WTC11 (cell line): ENCODE measurements at regions not wholly inside any gene's neighbourhood (a gene's known extent, or its start where the extent isn't known, plus 50 kb on each side); places are given as distances from the start of the nearest gene placed in this dataset.

Source experiments
- ATAC-seq: fragments of 200-7000 bp; cut with Tn5 transposase; 2 replicates; pipeline ENCODE4 v1.10.0; 2021; ENCODE audit warnings: mild to moderate bottlenecking, moderate library complexity
- CTCF ChIA-PET: fragments of 300-600 bp; sonication (Branson Sonifier 250); formaldehyde crosslinking; loops from one replicate; lab custom pipeline; 2021; ENCODE audit warnings: antibody characterized with exemption; lab: Charles Lee
- POLR2A ChIA-PET: fragments of 350-600 bp; sonication (Branson Sonifier 250); formaldehyde crosslinking; loops from one replicate; lab custom pipeline; 2021; ENCODE audit warnings: antibody characterized with exemption; lab: Charles Lee
- DNase-seq: peaks from one replicate; pipeline ENCODE4 v3.0.0; 2021; ENCODE audit warnings: low spot score
- H3K27ac Mint-ChIP-seq: 2 replicates; pipeline ENCODE4 v1.8.0; 2021; ENCODE audit warnings: mixed read lengths
- H3K27me3 Mint-ChIP-seq: 2 replicates; pipeline ENCODE4 v1.8.0; 2021; ENCODE audit warnings: low read depth, mild to moderate bottlenecking, moderate library complexity, mixed read lengths
- H3K36me3 Mint-ChIP-seq: 2 replicates; pipeline ENCODE4 v1.8.0; 2021; ENCODE audit warnings: mixed read lengths
- H3K4me1 Mint-ChIP-seq: 2 replicates; pipeline ENCODE4 v1.8.0; 2022; ENCODE audit warnings: mixed read lengths
- H3K4me3 Mint-ChIP-seq: 2 replicates; pipeline ENCODE4 v1.8.0; 2021; ENCODE audit warnings: mild to moderate bottlenecking, moderate library complexity, mixed read lengths
- H3K9me3 Mint-ChIP-seq: 2 replicates; pipeline ENCODE4 v1.8.0; 2021; ENCODE audit warnings: mixed read lengths
- ATF3 ChIP-seq: sonication (generic); formaldehyde crosslinking; conservative IDR thresholded peaks from 2 replicates; pipeline ENCODE4 v1.8.1; 2022; ENCODE audit warnings: mild to moderate bottlenecking, missing genetic modification reagents
- E2F4 ChIP-seq: sonication (generic); formaldehyde crosslinking; IDR thresholded peaks from 2 replicates; pipeline ENCODE4 v1.8.1; 2022; ENCODE audit warnings: low read depth, mild to moderate bottlenecking, moderate library complexity, missing genetic modification reagents, borderline replicate concordance
- EMX1 ChIP-seq: fragments of 250-450 bp; sonication (Bioruptor Pico); IDR thresholded peaks from 2 replicates; pipeline ENCODE4 v1.8.0; 2021; ENCODE audit warnings: mild to moderate bottlenecking
- ESRRA ChIP-seq: sonication (generic); formaldehyde crosslinking; IDR thresholded peaks from 2 replicates; pipeline ENCODE4 v1.8.1; 2022; ENCODE audit warnings: mild to moderate bottlenecking, missing genetic modification reagents, borderline replicate concordance
- ETV6 ChIP-seq: sonication (generic); formaldehyde crosslinking; IDR thresholded peaks from 2 replicates; pipeline ENCODE4 v1.8.1; 2022; ENCODE audit warnings: mild to moderate bottlenecking, missing genetic modification reagents
- FOXK1 ChIP-seq: sonication (generic); formaldehyde crosslinking; IDR thresholded peaks from 2 replicates; pipeline ENCODE4 v1.8.0; 2022; ENCODE audit warnings: mild to moderate bottlenecking, moderate library complexity, missing genetic modification reagents
- FOXP4 ChIP-seq: sonication (generic); formaldehyde crosslinking; IDR thresholded peaks from 2 replicates; pipeline ENCODE4 v1.8.0; 2022; ENCODE audit warnings: mild to moderate bottlenecking, missing genetic modification reagents
- GABPB1 ChIP-seq: sonication (generic); formaldehyde crosslinking; IDR thresholded peaks from 2 replicates; pipeline ENCODE4 v1.8.1; 2023; ENCODE audit warnings: mild to moderate bottlenecking, missing genetic modification reagents
- GTF2I ChIP-seq: fragments of 250-450 bp; sonication (Bioruptor Pico); conservative IDR thresholded peaks from 2 replicates; pipeline ENCODE4 v1.4.0; 2021; ENCODE audit warnings: mild to moderate bottlenecking
- HMGA2 ChIP-seq: fragments of 250-450 bp; sonication (Bioruptor Pico); IDR thresholded peaks from 2 replicates; pipeline ENCODE4 v1.4.0; 2021; ENCODE audit warnings: mild to moderate bottlenecking, moderate library complexity
- NFATC4 ChIP-seq: fragments of 250-450 bp; sonication (Bioruptor Pico); IDR thresholded peaks from 2 replicates; pipeline ENCODE4 v1.9.0; 2021; ENCODE audit warnings: mild to moderate bottlenecking
- NFE2L1 ChIP-seq: sonication (generic); formaldehyde crosslinking; IDR thresholded peaks from 2 replicates; pipeline ENCODE4 v1.8.1; 2023; ENCODE audit warnings: missing genetic modification reagents
- NR1H2 ChIP-seq: sonication (generic); formaldehyde crosslinking; IDR thresholded peaks from 2 replicates; pipeline ENCODE4 v1.9.0; 2021; ENCODE audit warnings: mild to moderate bottlenecking, moderate library complexity, missing genetic modification reagents
- NR2C2 ChIP-seq: sonication (generic); formaldehyde crosslinking; IDR thresholded peaks from 2 replicates; pipeline ENCODE4 v1.8.0; 2022; ENCODE audit warnings: mild to moderate bottlenecking, missing genetic modification reagents
- OVOL2 ChIP-seq: fragments of 250-450 bp; sonication (Bioruptor Pico); IDR thresholded peaks from 2 replicates; pipeline ENCODE4 v1.9.0; 2021; ENCODE audit warnings: mild to moderate bottlenecking, borderline replicate concordance
- PRRX2 ChIP-seq: fragments of 250-450 bp; sonication (Bioruptor Pico); IDR thresholded peaks from 2 replicates; pipeline ENCODE4 v1.8.0; 2021; ENCODE audit warnings: mild to moderate bottlenecking
- SMAD3 ChIP-seq: sonication (generic); formaldehyde crosslinking; IDR thresholded peaks from 2 replicates; pipeline ENCODE4 v1.8.0; 2022; ENCODE audit warnings: missing genetic modification reagents, mild to moderate bottlenecking, borderline replicate concordance
- ZNF219 ChIP-seq: sonication (generic); formaldehyde crosslinking; IDR thresholded peaks from 2 replicates; pipeline ENCODE4 v1.8.0; 2023; ENCODE audit warnings: missing genetic modification reagents, mild to moderate bottlenecking, borderline replicate concordance
- ZNF423 ChIP-seq: fragments of 250-450 bp; sonication (Bioruptor Pico); IDR thresholded peaks from 2 replicates; pipeline ENCODE4 v2.1.2; 2022; ENCODE audit warnings: mild to moderate bottlenecking, moderate library complexity
- ZSCAN18 ChIP-seq: fragments of 250-450 bp; sonication (Bioruptor Pico); IDR thresholded peaks from 2 replicates; pipeline ENCODE4 v2.1.2; 2022; ENCODE audit warnings: mild to moderate bottlenecking, moderate library complexity
- TF ChIP-seq, protein P1 (sequence below): sonication (generic); formaldehyde crosslinking; IDR thresholded peaks from 2 replicates; pipeline ENCODE4 v1.8.1; 2022; ENCODE audit warnings: low read depth, missing genetic modification reagents, borderline replicate concordance
- TF ChIP-seq, protein P2 (sequence below): sonication (generic); formaldehyde crosslinking; IDR thresholded peaks from 2 replicates; pipeline ENCODE4 v1.8.1; 2022; ENCODE audit warnings: missing genetic modification reagents, borderline replicate concordance
- TF ChIP-seq, protein P3 (sequence below): sonication (generic); formaldehyde crosslinking; conservative IDR thresholded peaks from 2 replicates; pipeline ENCODE4 v1.8.1; 2023; ENCODE audit warnings: mild to moderate bottlenecking, low read depth, missing genetic modification reagents, moderate library complexity

- TF ChIP-seq, protein P1, sequence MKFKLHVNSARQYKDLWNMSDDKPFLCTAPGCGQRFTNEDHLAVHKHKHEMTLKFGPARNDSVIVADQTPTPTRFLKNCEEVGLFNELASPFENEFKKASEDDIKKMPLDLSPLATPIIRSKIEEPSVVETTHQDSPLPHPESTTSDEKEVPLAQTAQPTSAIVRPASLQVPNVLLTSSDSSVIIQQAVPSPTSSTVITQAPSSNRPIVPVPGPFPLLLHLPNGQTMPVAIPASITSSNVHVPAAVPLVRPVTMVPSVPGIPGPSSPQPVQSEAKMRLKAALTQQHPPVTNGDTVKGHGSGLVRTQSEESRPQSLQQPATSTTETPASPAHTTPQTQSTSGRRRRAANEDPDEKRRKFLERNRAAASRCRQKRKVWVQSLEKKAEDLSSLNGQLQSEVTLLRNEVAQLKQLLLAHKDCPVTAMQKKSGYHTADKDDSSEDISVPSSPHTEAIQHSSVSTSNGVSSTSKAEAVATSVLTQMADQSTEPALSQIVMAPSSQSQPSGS (CRISPR knock-in tag), result no peak
- TF ChIP-seq, protein P2, sequence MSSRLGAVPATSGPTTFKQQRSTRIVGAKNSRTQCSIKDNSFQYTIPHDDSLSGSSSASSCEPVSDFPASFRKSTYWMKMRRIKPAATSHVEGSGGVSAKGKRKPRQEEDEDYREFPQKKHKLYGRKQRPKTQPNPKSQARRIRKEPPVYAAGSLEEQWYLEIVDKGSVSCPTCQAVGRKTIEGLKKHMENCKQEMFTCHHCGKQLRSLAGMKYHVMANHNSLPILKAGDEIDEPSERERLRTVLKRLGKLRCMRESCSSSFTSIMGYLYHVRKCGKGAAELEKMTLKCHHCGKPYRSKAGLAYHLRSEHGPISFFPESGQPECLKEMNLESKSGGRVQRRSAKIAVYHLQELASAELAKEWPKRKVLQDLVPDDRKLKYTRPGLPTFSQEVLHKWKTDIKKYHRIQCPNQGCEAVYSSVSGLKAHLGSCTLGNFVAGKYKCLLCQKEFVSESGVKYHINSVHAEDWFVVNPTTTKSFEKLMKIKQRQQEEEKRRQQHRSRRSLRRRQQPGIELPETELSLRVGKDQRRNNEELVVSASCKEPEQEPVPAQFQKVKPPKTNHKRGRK (CRISPR knock-in tag), result no peak
- TF ChIP-seq ETV6 (CRISPR knock-in tag) (no peak), NR1H2 (CRISPR knock-in tag) (no peak)
- TF ChIP-seq, protein P3, sequence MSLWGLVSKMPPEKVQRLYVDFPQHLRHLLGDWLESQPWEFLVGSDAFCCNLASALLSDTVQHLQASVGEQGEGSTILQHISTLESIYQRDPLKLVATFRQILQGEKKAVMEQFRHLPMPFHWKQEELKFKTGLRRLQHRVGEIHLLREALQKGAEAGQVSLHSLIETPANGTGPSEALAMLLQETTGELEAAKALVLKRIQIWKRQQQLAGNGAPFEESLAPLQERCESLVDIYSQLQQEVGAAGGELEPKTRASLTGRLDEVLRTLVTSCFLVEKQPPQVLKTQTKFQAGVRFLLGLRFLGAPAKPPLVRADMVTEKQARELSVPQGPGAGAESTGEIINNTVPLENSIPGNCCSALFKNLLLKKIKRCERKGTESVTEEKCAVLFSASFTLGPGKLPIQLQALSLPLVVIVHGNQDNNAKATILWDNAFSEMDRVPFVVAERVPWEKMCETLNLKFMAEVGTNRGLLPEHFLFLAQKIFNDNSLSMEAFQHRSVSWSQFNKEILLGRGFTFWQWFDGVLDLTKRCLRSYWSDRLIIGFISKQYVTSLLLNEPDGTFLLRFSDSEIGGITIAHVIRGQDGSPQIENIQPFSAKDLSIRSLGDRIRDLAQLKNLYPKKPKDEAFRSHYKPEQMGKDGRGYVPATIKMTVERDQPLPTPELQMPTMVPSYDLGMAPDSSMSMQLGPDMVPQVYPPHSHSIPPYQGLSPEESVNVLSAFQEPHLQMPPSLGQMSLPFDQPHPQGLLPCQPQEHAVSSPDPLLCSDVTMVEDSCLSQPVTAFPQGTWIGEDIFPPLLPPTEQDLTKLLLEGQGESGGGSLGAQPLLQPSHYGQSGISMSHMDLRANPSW, result no peak
- TF ChIP-seq, all 79 proteins: peak for 0
Measured at GRCh38 chr22:48361099-48361639, 1466.5 kb downstream of the BRD1 start (continued).

DNA sequence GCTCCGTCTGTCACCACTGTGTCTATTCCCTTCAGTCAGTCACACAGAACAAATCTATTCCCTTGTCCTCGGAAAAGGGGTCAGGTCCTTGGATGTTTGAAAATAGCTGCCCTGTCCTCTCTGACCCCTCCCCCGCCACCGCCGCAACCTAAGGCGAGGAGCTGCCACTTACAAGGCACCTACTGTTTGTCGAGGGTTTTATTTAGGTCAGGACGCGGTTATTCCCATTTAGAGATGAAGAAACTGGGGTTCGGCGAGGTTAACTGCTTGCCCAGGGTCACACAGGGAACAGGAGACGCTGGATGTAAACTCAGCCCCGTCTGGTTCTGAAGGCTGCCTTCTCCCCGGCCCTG is 1468.1 kb downstream of the BRD1 start:
- H3K27me3 Mint-ChIP-seq, result peaks cover 5% of the 10 kb centered on the region
- no peak overlapping the region for H3K4me3 Mint-ChIP-seq
- no peak for TF ChIP-seq NFATC4 (CRISPR knock-in tag)
- TF ChIP-seq PRRX2 (CRISPR knock-in tag), result no peak
- TF ChIP-seq GABPB1, result no peak
- TF ChIP-seq ESRRA, result no peak
- TF ChIP-seq OVOL2 (CRISPR knock-in tag), result no peak
- no peak for TF ChIP-seq FOXP4 (CRISPR knock-in tag)
- TF ChIP-seq NFE2L1, result no peak
- no peak for TF ChIP-seq NR2C2 (CRISPR knock-in tag)
- no peak for TF ChIP-seq FOXK1 (CRISPR knock-in tag)
- no peak for TF ChIP-seq HMGA2 (CRISPR knock-in tag)
- TF ChIP-seq ATF3 (CRISPR knock-in tag), result no peak
- no peak for TF ChIP-seq ZNF423
- no peak for TF ChIP-seq E2F4
- no peak for TF ChIP-seq EMX1 (CRISPR knock-in tag)
- TF ChIP-seq ZSCAN18, result no peak
- TF ChIP-seq ZNF219 (CRISPR knock-in tag), result no peak
- TF ChIP-seq SMAD3, result no peak
- TF ChIP-seq GTF2I, result no peak
- ChIA-PET CTCF (no interaction called here), POLR2A (no interaction called here)
- no peaks in the 10 kb centered on the region for H3K36me3 Mint-ChIP-seq
- no peak overlapping the region for H3K27ac Mint-ChIP-seq
- ATAC-seq, result no peak
- DNase-seq, result no peak
- H3K4me1 Mint-ChIP-seq, result peaks cover 30% of the 10 kb centered on the region
- no peaks in the 10 kb centered on the region for H3K9me3 Mint-ChIP-seq
